Fibroblast of skin of scalp (primary cell): ENCODE measurements at regions not wholly inside any gene's neighbourhood (a gene's known extent, or its start where the extent isn't known, plus 50 kb on each side); places are given as distances from the start of the nearest gene placed in this dataset.
A peak's percentile ranks its signal among the peaks of the same experiment; 100 is the strongest.
"Not testable (repeated sequence)": the region's sequence is repeated elsewhere in the genome, so short reads cannot be mapped to it uniquely, and the experiment has no call there.

Source experiments
- DNase-seq: peaks from one replicate; pipeline ENCODE4 v3.0.0-alpha.2; 2013

- DNase-seq = peak; percentile 32
Observed at GRCh38 chr13:76266561-76266960, 619.6 kb downstream of the KCTD12 start.

GRCh38 chr13:76250211-76250610, 614.1 kb downstream of the LMO7 start:
- no peak for DNase-seq

GRCh38 chr13:76245920-76246319, 609.8 kb downstream of the LMO7 start:
- DNase-seq = no peak

- DNase-seq = no peak
Observed at GRCh38 chr13:76245211-76245610, 609.1 kb downstream of the LMO7 start.

- not testable (repeated sequence) for DNase-seq
Observed at GRCh38 chr13:76243120-76243519, 607.0 kb downstream of the LMO7 start.

GRCh38 chr13:76239031-76239680, 603.0 kb downstream of the LMO7 start:
- DNase-seq = no peak

- no peak for DNase-seq
Observed at GRCh38 chr13:76231522-76232167, 595.5 kb downstream of the LMO7 start.

GRCh38 chr13:76229281-76229680, 593.2 kb downstream of the LMO7 start:
- DNase-seq = no peak

- no peak for DNase-seq
Observed at GRCh38 chr13:76226941-76227340, 590.8 kb downstream of the LMO7 start.

- DNase-seq = no peak
Observed at GRCh38 chr13:76225815-76226489, 589.8 kb downstream of the LMO7 start.

GRCh38 chr13:76223999-76224398, 587.9 kb downstream of the LMO7 start:
- peak; percentile 3 for DNase-seq

- no peak for DNase-seq
Observed at GRCh38 chr13:76223565-76223964, 587.4 kb downstream of the LMO7 start.

- DNase-seq = no peak
Observed at GRCh38 chr13:76222511-76222910, 586.4 kb downstream of the LMO7 start.

- DNase-seq = peak; percentile 18
Observed at GRCh38 chr13:76216729-76217128, 580.6 kb downstream of the LMO7 start.

- no peak for DNase-seq
Observed at GRCh38 chr13:76214001-76214400, 577.9 kb downstream of the LMO7 start.

GRCh38 chr13:76213423-76213904, 577.3 kb downstream of the LMO7 start:
- no peak for DNase-seq

- peak; percentile 47 for DNase-seq
Observed at GRCh38 chr13:76210262-76210661, 574.1 kb downstream of the LMO7 start.

- DNase-seq = no peak
Observed at GRCh38 chr13:76198568-76199163, 562.5 kb downstream of the LMO7 start.

GRCh38 chr13:76189882-76190519, 553.9 kb downstream of the LMO7 start:
- no peak for DNase-seq

- no peak for DNase-seq
Observed at GRCh38 chr13:76175961-76176725, 540.0 kb downstream of the LMO7 start.

- no peak for DNase-seq
Observed at GRCh38 chr13:76168661-76169060, 532.5 kb downstream of the LMO7 start.

- no peak for DNase-seq
Observed at GRCh38 chr13:76164290-76164689, 528.2 kb downstream of the LMO7 start.
